GM23248 (cell line): ENCODE measurements at regions not wholly inside any gene's neighbourhood (a gene's known extent, or its start where the extent isn't known, plus 50 kb on each side); places are given as distances from the start of the nearest gene placed in this dataset.

Experiments
- EZH2 ChIP-seq: fragments of 200-600 bp; sonication (generic); IDR thresholded peaks from 2 replicates; pipeline ENCODE4 v1.6.1; 2018; ENCODE audit warnings: antibody characterized with exemption, mild to moderate bottlenecking; ENCODE audit not compliant: insufficient read depth, poor library complexity, severe bottlenecking
- EZH2phosphoT487 ChIP-seq: fragments of 200-600 bp; sonication (generic); IDR thresholded peaks from 2 replicates; pipeline ENCODE4 v1.6.1; 2018; ENCODE audit warnings: antibody characterized with exemption, moderate library complexity, mild to moderate bottlenecking, low read depth; ENCODE audit not compliant: insufficient read depth

GRCh38 chrX:40792433-40792832 lies 57.1 kb upstream of the MED14 start:
- no peak for TF ChIP-seq EZH2phosphoT487
- TF ChIP-seq EZH2 = no peak
